ENCODE measurements at regions not wholly inside any gene's neighbourhood (a gene's known extent, or its start where the extent isn't known, plus 50 kb on each side); places are given as distances from the start of the nearest gene placed in this dataset.
"Not testable (repeated sequence)": the region's sequence is repeated elsewhere in the genome, so short reads cannot be mapped to it uniquely, and the experiment has no call there.

GRCh38 chr20:39738651-39739050 lies 776.5 kb downstream of the DHX35 start:
- H3K9me3 ChIP-seq (ENCODE audit: control insufficient read depth, insufficient read depth, low read length): no peaks in the 10 kb centered on the region

GRCh38 chr20:39736434-39737327 lies 774.5 kb downstream of the DHX35 start:
- no peaks in the 10 kb centered on the region for H3K36me3 ChIP-seq (ENCODE audit: control insufficient read depth, insufficient read depth, low read length)
- no peaks in the 10 kb centered on the region for H3K27me3 ChIP-seq (ENCODE audit: control insufficient read depth, insufficient read depth, low read length)
- no peak overlapping the region for H3K9ac ChIP-seq (ENCODE audit: low read depth, low read length)
- no peaks in the 10 kb centered on the region for H3K9me3 ChIP-seq (ENCODE audit: control insufficient read depth, insufficient read depth, low read length)
- no peaks in the 10 kb centered on the region for H3K4me1 ChIP-seq (ENCODE audit: control insufficient read depth, insufficient read depth, low read length)
- H3K4me3 ChIP-seq (ENCODE audit: low read depth, low read length): no peak overlapping the region

More at GRCh38 chr20:39738651-39739050, 776.5 kb downstream of the DHX35 start:
- H3K9ac ChIP-seq (ENCODE audit: low read depth, low read length): no peak overlapping the region
- H3K4me3 ChIP-seq (ENCODE audit: low read depth, low read length): no peak overlapping the region
- H3K4me1 ChIP-seq (ENCODE audit: control insufficient read depth, insufficient read depth, low read length): no peaks in the 10 kb centered on the region
- H3K36me3 ChIP-seq (ENCODE audit: control insufficient read depth, insufficient read depth, low read length): no peaks in the 10 kb centered on the region
- no peaks in the 10 kb centered on the region for H3K27me3 ChIP-seq (ENCODE audit: control insufficient read depth, insufficient read depth, low read length)

- H3K9me3 ChIP-seq (ENCODE audit: control insufficient read depth, insufficient read depth, low read length); H3K36me3 ChIP-seq (ENCODE audit: control insufficient read depth, insufficient read depth, low read length): not testable (repeated sequence)
Measured at GRCh38 chr20:39725513-39725912, 763.4 kb downstream of the DHX35 start.

GRCh38 chr20:39719293-39719692 lies 757.1 kb downstream of the DHX35 start:
- Histone ChIP-seq H3K36me3 (ENCODE audit: control insufficient read depth, insufficient read depth, low read length) (no peaks in the 10 kb centered on the region), H3K27me3 (ENCODE audit: control insufficient read depth, insufficient read depth, low read length) (no peaks in the 10 kb centered on the region), H3K4me1 (ENCODE audit: control insufficient read depth, insufficient read depth, low read length) (no peaks in the 10 kb centered on the region), H3K4me3 (ENCODE audit: low read depth, low read length) (no peak overlapping the region), H3K9me3 (ENCODE audit: control insufficient read depth, insufficient read depth, low read length) (no peaks in the 10 kb centered on the region), H3K9ac (ENCODE audit: low read depth, low read length) (no peak overlapping the region)

More at GRCh38 chr20:39725513-39725912, 763.4 kb downstream of the DHX35 start:
- not testable (repeated sequence) for H3K4me1 ChIP-seq (ENCODE audit: control insufficient read depth, insufficient read depth, low read length); H3K9ac ChIP-seq (ENCODE audit: low read depth, low read length); H3K27me3 ChIP-seq (ENCODE audit: control insufficient read depth, insufficient read depth, low read length); H3K4me3 ChIP-seq (ENCODE audit: low read depth, low read length)

GRCh38 chr20:39717936-39718335 lies 755.8 kb downstream of the DHX35 start:
- Histone ChIP-seq H3K4me1 (ENCODE audit: control insufficient read depth, insufficient read depth, low read length) (no peaks in the 10 kb centered on the region), H3K36me3 (ENCODE audit: control insufficient read depth, insufficient read depth, low read length) (no peaks in the 10 kb centered on the region), H3K27me3 (ENCODE audit: control insufficient read depth, insufficient read depth, low read length) (no peaks in the 10 kb centered on the region), H3K9ac (ENCODE audit: low read depth, low read length) (no peak overlapping the region), H3K4me3 (ENCODE audit: low read depth, low read length) (no peak overlapping the region), H3K9me3 (ENCODE audit: control insufficient read depth, insufficient read depth, low read length) (no peaks in the 10 kb centered on the region)

- H3K27me3 ChIP-seq (ENCODE audit: control insufficient read depth, insufficient read depth, low read length): no peaks in the 10 kb centered on the region
- no peak overlapping the region for H3K4me3 ChIP-seq (ENCODE audit: low read depth, low read length)
- H3K9ac ChIP-seq (ENCODE audit: low read depth, low read length): no peak overlapping the region
- no peaks in the 10 kb centered on the region for H3K36me3 ChIP-seq (ENCODE audit: control insufficient read depth, insufficient read depth, low read length)
- H3K9me3 ChIP-seq (ENCODE audit: control insufficient read depth, insufficient read depth, low read length): no peaks in the 10 kb centered on the region
- no peaks in the 10 kb centered on the region for H3K4me1 ChIP-seq (ENCODE audit: control insufficient read depth, insufficient read depth, low read length)
Measured at GRCh38 chr20:39716796-39717341, 754.7 kb downstream of the DHX35 start.

GRCh38 chr20:39713076-39713840 lies 751.1 kb downstream of the DHX35 start:
- Histone ChIP-seq H3K4me1 (ENCODE audit: control insufficient read depth, insufficient read depth, low read length) (no peaks in the 10 kb centered on the region), H3K4me3 (ENCODE audit: low read depth, low read length) (no peak overlapping the region), H3K9ac (ENCODE audit: low read depth, low read length) (no peak overlapping the region), H3K9me3 (ENCODE audit: control insufficient read depth, insufficient read depth, low read length) (no peaks in the 10 kb centered on the region), H3K36me3 (ENCODE audit: control insufficient read depth, insufficient read depth, low read length) (no peaks in the 10 kb centered on the region), H3K27me3 (ENCODE audit: control insufficient read depth, insufficient read depth, low read length) (no peaks in the 10 kb centered on the region)

- Histone ChIP-seq H3K4me1 (ENCODE audit: control insufficient read depth, insufficient read depth, low read length) (peaks cover 3% of the 10 kb centered on the region), H3K4me3 (ENCODE audit: low read depth, low read length) (no peak overlapping the region), H3K36me3 (ENCODE audit: control insufficient read depth, insufficient read depth, low read length) (no peaks in the 10 kb centered on the region)
Measured at GRCh38 chr20:39706184-39706663, 744.1 kb downstream of the DHX35 start.

GRCh38 chr20:39705032-39705431 lies 742.9 kb downstream of the DHX35 start:
- no peaks in the 10 kb centered on the region for H3K9me3 ChIP-seq (ENCODE audit: control insufficient read depth, insufficient read depth, low read length)
- no peak overlapping the region for H3K9ac ChIP-seq (ENCODE audit: low read depth, low read length)
- H3K36me3 ChIP-seq (ENCODE audit: control insufficient read depth, insufficient read depth, low read length): no peaks in the 10 kb centered on the region
- no peak overlapping the region for H3K4me3 ChIP-seq (ENCODE audit: low read depth, low read length)
- H3K4me1 ChIP-seq (ENCODE audit: control insufficient read depth, insufficient read depth, low read length): peaks cover 3% of the 10 kb centered on the region
- H3K27me3 ChIP-seq (ENCODE audit: control insufficient read depth, insufficient read depth, low read length): no peaks in the 10 kb centered on the region

More at GRCh38 chr20:39706184-39706663, 744.1 kb downstream of the DHX35 start:
- no peaks in the 10 kb centered on the region for H3K27me3 ChIP-seq (ENCODE audit: control insufficient read depth, insufficient read depth, low read length)
- no peaks in the 10 kb centered on the region for H3K9me3 ChIP-seq (ENCODE audit: control insufficient read depth, insufficient read depth, low read length)
- no peak overlapping the region for H3K9ac ChIP-seq (ENCODE audit: low read depth, low read length)

GRCh38 chr20:39703357-39703756 lies 741.2 kb downstream of the DHX35 start:
- H3K9me3 ChIP-seq (ENCODE audit: control insufficient read depth, insufficient read depth, low read length); H3K9ac ChIP-seq (ENCODE audit: low read depth, low read length); H3K4me1 ChIP-seq (ENCODE audit: control insufficient read depth, insufficient read depth, low read length); H3K36me3 ChIP-seq (ENCODE audit: control insufficient read depth, insufficient read depth, low read length); H3K4me3 ChIP-seq (ENCODE audit: low read depth, low read length); H3K27me3 ChIP-seq (ENCODE audit: control insufficient read depth, insufficient read depth, low read length): not testable (repeated sequence)

- H3K36me3 ChIP-seq (ENCODE audit: control insufficient read depth, insufficient read depth, low read length): no peaks in the 10 kb centered on the region
- no peaks in the 10 kb centered on the region for H3K9me3 ChIP-seq (ENCODE audit: control insufficient read depth, insufficient read depth, low read length)
- H3K27me3 ChIP-seq (ENCODE audit: control insufficient read depth, insufficient read depth, low read length): no peaks in the 10 kb centered on the region
- no peak overlapping the region for H3K9ac ChIP-seq (ENCODE audit: low read depth, low read length)
- H3K4me3 ChIP-seq (ENCODE audit: low read depth, low read length): no peak overlapping the region
- H3K4me1 ChIP-seq (ENCODE audit: control insufficient read depth, insufficient read depth, low read length): peaks cover 3% of the 10 kb centered on the region
Measured at GRCh38 chr20:39702701-39703349, 740.7 kb downstream of the DHX35 start.
